AG04450 (cell line): ENCODE measurements at regions not wholly inside any gene's neighbourhood (a gene's known extent, or its start where the extent isn't known, plus 50 kb on each side); places are given as distances from the start of the nearest gene placed in this dataset.

Experiments
- CTCF ChIA-PET: fragments of 300-600, 350-600 bp; formaldehyde crosslinking; extraction: SDS; loops from one replicate; lab custom pipeline; 2022; ENCODE audit warnings: antibody characterized with exemption, inconsistent platforms; lab: Charles Lee
- POLR2A ChIA-PET: fragments of 350-600 bp; formaldehyde crosslinking; extraction: SDS; loops from one replicate; lab custom pipeline; 2021; ENCODE audit warnings: antibody characterized with exemption, inconsistent platforms; lab: Yijun Ruan, JAX
- DNase-seq: peaks from one replicate; pipeline ENCODE4 v3.0.0-alpha.2; 2011; ENCODE audit warnings: low read depth, low spot score
- H3K27ac ChIP-seq: one replicate; pipeline ENCODE4 v1.5.1; 2012; ENCODE audit warnings: low read depth, low read length, control low read depth
- H3K27me3 ChIP-seq: one replicate; pipeline ENCODE4 v1.6.0; 2012; ENCODE audit warnings: low read length; ENCODE audit not compliant: control insufficient read depth, insufficient read depth
- H3K4me3 ChIP-seq: 2 replicates; pipeline ENCODE4 v1.5.1; 2011; ENCODE audit warnings: mild to moderate bottlenecking, low read depth, low read length, control low read depth
- H3K9me3 ChIP-seq: 2 replicates; pipeline ENCODE4 v1.5.1; 2012; ENCODE audit warnings: low read length; ENCODE audit not compliant: control insufficient read depth, insufficient read depth
- CTCF ChIP-seq: IDR thresholded peaks from 2 replicates; pipeline ENCODE4 v1.5.1; 2011; ENCODE audit warnings: low read depth, low read length, control low read depth, inconsistent platforms

DNA sequence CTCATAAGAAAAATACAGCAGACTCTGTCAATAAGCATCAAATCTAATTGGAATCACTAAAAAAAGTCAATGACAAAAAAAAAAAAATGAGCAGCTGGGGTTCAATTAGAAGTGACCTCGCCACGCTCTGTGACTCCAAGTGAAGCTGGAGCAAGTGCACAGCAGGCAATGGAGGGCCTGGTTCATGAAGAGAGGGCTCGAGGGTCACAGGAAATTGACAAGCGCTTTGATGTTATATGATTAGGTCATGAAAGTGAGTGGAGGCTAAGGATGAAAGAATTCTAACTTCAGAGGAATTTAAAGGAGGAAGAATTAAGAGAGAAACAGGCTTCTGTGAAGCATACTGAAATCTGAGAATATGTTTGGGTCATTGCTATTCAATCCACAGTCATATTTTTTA lies 85.4 kb upstream of the TMEM18 start:
- ChIA-PET CTCF (no interaction called here), POLR2A (no interaction called here)
- Histone ChIP-seq H3K27me3 (no peaks in the 10 kb centered on the region), H3K9me3 (peaks cover 8% of the 10 kb centered on the region; the same call in 1 of the 2 replicates), H3K27ac (no peak overlapping the region), H3K4me3 (no peak overlapping the region)
- no peak for TF ChIP-seq CTCF
- no peak for DNase-seq

GRCh38 chr2:761384-761783 lies 84.2 kb upstream of the TMEM18 start:
- no peak for TF ChIP-seq CTCF
- H3K4me3 ChIP-seq: no peak overlapping the region
- H3K27ac ChIP-seq: no peak overlapping the region
- H3K9me3 ChIP-seq: peaks cover 3% of the 10 kb centered on the region; the same call in 1 of the 2 replicates
- H3K27me3 ChIP-seq: no peaks in the 10 kb centered on the region
- CTCF ChIA-PET: no interaction called here
- POLR2A ChIA-PET: no interaction called here
- DNase-seq: no peak

DNA sequence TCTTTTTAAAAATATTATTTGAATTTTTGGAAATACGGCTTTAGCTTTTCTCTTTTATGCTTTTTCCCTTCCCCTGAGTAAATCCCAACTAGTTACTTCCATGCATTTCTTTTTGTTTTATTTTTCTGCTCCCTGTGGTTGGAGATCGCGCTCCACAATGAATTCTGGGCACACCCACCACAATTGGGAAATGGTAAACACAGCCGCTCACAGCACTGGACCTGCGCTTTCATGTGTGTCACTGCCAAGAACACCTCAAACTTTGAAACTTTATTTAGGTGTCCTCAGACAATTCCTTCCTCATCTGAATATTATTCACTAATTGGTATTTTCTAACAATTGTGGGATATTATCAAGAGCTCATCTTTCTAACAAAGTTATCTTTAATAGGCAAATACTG lies 82.8 kb upstream of the TMEM18 start:
- Histone ChIP-seq H3K27me3 (no peaks in the 10 kb centered on the region), H3K9me3 (no peaks in the 10 kb centered on the region; the same call in 1 of the 2 replicates), H3K4me3 (no peak overlapping the region), H3K27ac (no peak overlapping the region)
- ChIA-PET CTCF (no interaction called here), POLR2A (no interaction called here)
- TF ChIP-seq CTCF: no peak
- no peak for DNase-seq

GRCh38 chr2:758073-758820 lies 81.0 kb upstream of the TMEM18 start:
- ChIA-PET POLR2A (no interaction called here), CTCF (no interaction called here)
- no peak overlapping the region for H3K4me3 ChIP-seq
- TF ChIP-seq CTCF: no peak
- no peak for DNase-seq
- no peaks in the 10 kb centered on the region; the same call in 1 of the 2 replicates for H3K9me3 ChIP-seq
- H3K27ac ChIP-seq: no peak overlapping the region
- no peaks in the 10 kb centered on the region for H3K27me3 ChIP-seq

- DNase-seq: no peak
- Histone ChIP-seq H3K9me3 (peaks cover 3% of the 10 kb centered on the region; the same call in 1 of the 2 replicates), H3K27ac (no peak overlapping the region), H3K27me3 (no peaks in the 10 kb centered on the region), H3K4me3 (no peak overlapping the region)
- POLR2A ChIA-PET: no interaction called here
- no peak for TF ChIP-seq CTCF
- CTCF ChIA-PET: no interaction called here
Measured at GRCh38 chr2:753123-753522, 75.9 kb upstream of the TMEM18 start.
